Adrenal gland (tissue), 5 donors: ENCODE measurements at regions not wholly inside any gene's neighbourhood (a gene's known extent, or its start where the extent isn't known, plus 50 kb on each side); places are given as distances from the start of the nearest gene placed in this dataset.

Experiments used
- POLR2A ChIP-seq, 2 donors: fragments of 450-650 bp; IDR thresholded peaks; one replicate each; pipeline ENCODE4 v1.6.1; 2017; ENCODE audit warnings: antibody characterized with exemption in 2 of 2, mild to moderate bottlenecking in 2 of 2, moderate library complexity in 1 of 2
- TF ChIP-seq, protein P1 (sequence below), 6 experiments: fragments of 450-650 bp in 4 of 6; fragments of 200-600 bp in 2 of 6; sonication (generic) in 1 of 6; IDR thresholded peaks; 1 replicate in 5 of 6; 2 replicates in 1 of 6; pipeline versions ENCODE4 v1.5.1 to v1.8.0; 2016 to 2021; ENCODE audit warnings: antibody characterized with exemption in 6 of 6, mild to moderate bottlenecking in 2 of 6, moderate library complexity in 1 of 6
- donor health status: DM: no; HTN: no; CAD: no.

GRCh38 chrX:97756879-97757278 is 873.2 kb downstream of the RPA4 start:
- no peak for TF ChIP-seq POLR2A (IDR thresholded peaks at IDR 0.05)
- TF ChIP-seq, protein P1, sequence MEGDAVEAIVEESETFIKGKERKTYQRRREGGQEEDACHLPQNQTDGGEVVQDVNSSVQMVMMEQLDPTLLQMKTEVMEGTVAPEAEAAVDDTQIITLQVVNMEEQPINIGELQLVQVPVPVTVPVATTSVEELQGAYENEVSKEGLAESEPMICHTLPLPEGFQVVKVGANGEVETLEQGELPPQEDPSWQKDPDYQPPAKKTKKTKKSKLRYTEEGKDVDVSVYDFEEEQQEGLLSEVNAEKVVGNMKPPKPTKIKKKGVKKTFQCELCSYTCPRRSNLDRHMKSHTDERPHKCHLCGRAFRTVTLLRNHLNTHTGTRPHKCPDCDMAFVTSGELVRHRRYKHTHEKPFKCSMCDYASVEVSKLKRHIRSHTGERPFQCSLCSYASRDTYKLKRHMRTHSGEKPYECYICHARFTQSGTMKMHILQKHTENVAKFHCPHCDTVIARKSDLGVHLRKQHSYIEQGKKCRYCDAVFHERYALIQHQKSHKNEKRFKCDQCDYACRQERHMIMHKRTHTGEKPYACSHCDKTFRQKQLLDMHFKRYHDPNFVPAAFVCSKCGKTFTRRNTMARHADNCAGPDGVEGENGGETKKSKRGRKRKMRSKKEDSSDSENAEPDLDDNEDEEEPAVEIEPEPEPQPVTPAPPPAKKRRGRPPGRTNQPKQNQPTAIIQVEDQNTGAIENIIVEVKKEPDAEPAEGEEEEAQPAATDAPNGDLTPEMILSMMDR (IDR thresholded peaks at IDR 0.05): no peak
